ENCODE measurements at regions not wholly inside any gene's neighbourhood (a gene's known extent, or its start where the extent isn't known, plus 50 kb on each side); places are given as distances from the start of the nearest gene placed in this dataset.
A peak's percentile ranks its signal among the peaks of the same experiment; 100 is the strongest.

GRCh38 chr3:88462230-88462629 lies 312.5 kb downstream of the C3orf38 start:
- no peak overlapping the region for H3K27ac ChIP-seq (ENCODE audit: insufficient read depth, low read length)
- no peak overlapping the region for H3K4me3 ChIP-seq (replicated peaks in 1 of 4; ENCODE audit: control extremely low read depth in 1 of 4, insufficient read depth in 1 of 4, low read depth in 3 of 4, low read length in 4 of 4)
- H4K20me1 ChIP-seq (ENCODE audit: control insufficient read depth, extremely low read depth, insufficient read depth, low read length): no peaks in the 10 kb centered on the region
- H3K9me3 ChIP-seq (ENCODE audit: control insufficient read depth, insufficient read depth, low read depth, low read length): no peaks in the 10 kb centered on the region
- H3K9ac ChIP-seq (ENCODE audit: insufficient read depth, low read length): no peak overlapping the region
- peak; percentile 2 to 62 for DNase-seq (ENCODE audit: low read depth in 2 of 2)
- no peaks in the 10 kb centered on the region for H3K4me1 ChIP-seq (ENCODE audit: control insufficient read depth, extremely low read depth, insufficient read depth, low read length)
- H3K79me2 ChIP-seq (ENCODE audit: control insufficient read depth, insufficient read depth, low read length): no peaks in the 10 kb centered on the region
- no peak overlapping the region for H3K4me2 ChIP-seq (ENCODE audit: extremely low read depth, insufficient read depth, low read length)
- TF ChIP-seq CTCF (conservative IDR thresholded peaks at IDR 0.05 in 1 of 2, IDR thresholded peaks at IDR 0.05 in 1 of 2; ENCODE audit: low read depth in 1 of 2, low read length in 2 of 2) (no peak), EZH2 (IDR thresholded peaks at IDR 0.05; ENCODE audit: low read length, missing control alignments) (no peak)
- no peaks in the 10 kb centered on the region for H3K27me3 ChIP-seq (ENCODE audit: control insufficient read depth, insufficient read depth, low read length)
- H3K36me3 ChIP-seq (ENCODE audit: control insufficient read depth, insufficient read depth, low read length): no peaks in the 10 kb centered on the region
- no peak overlapping the region for H2AFZ ChIP-seq (ENCODE audit: low read length)

- Histone ChIP-seq H2AFZ (ENCODE audit: low read length) (no peak overlapping the region), H3K9ac (ENCODE audit: insufficient read depth, low read length) (no peak overlapping the region), H3K4me1 (ENCODE audit: control insufficient read depth, extremely low read depth, insufficient read depth, low read length) (no peaks in the 10 kb centered on the region), H3K36me3 (ENCODE audit: control insufficient read depth, insufficient read depth, low read length) (no peaks in the 10 kb centered on the region), H3K27me3 (ENCODE audit: control insufficient read depth, insufficient read depth, low read length) (no peaks in the 10 kb centered on the region), H4K20me1 (ENCODE audit: control insufficient read depth, extremely low read depth, insufficient read depth, low read length) (no peaks in the 10 kb centered on the region), H3K4me3 (replicated peaks in 1 of 4; ENCODE audit: control extremely low read depth in 1 of 4, insufficient read depth in 1 of 4, low read depth in 3 of 4, low read length in 4 of 4) (no peak overlapping the region), H3K9me3 (ENCODE audit: control insufficient read depth, insufficient read depth, low read depth, low read length) (no peaks in the 10 kb centered on the region), H3K79me2 (ENCODE audit: control insufficient read depth, insufficient read depth, low read length) (no peaks in the 10 kb centered on the region), H3K4me2 (ENCODE audit: extremely low read depth, insufficient read depth, low read length) (no peak overlapping the region), H3K27ac (ENCODE audit: insufficient read depth, low read length) (no peak overlapping the region)
- no peak for DNase-seq (ENCODE audit: low read depth in 2 of 2)
- TF ChIP-seq EZH2 (IDR thresholded peaks at IDR 0.05; ENCODE audit: low read length, missing control alignments) (no peak), CTCF (conservative IDR thresholded peaks at IDR 0.05 in 1 of 2, IDR thresholded peaks at IDR 0.05 in 1 of 2; ENCODE audit: low read depth in 1 of 2, low read length in 2 of 2) (no peak)
These were observed 317.4 kb downstream of the C3orf38 start for GRCh38 chr3:88467191-88467590.

- H3K36me3 ChIP-seq (ENCODE audit: control insufficient read depth, insufficient read depth, low read length): no peaks in the 10 kb centered on the region
- H3K79me2 ChIP-seq (ENCODE audit: control insufficient read depth, insufficient read depth, low read length): no peaks in the 10 kb centered on the region
- TF ChIP-seq CTCF (conservative IDR thresholded peaks at IDR 0.05 in 1 of 2, IDR thresholded peaks at IDR 0.05 in 1 of 2; ENCODE audit: low read depth in 1 of 2, low read length in 2 of 2): no peak
- TF ChIP-seq EZH2 (IDR thresholded peaks at IDR 0.05; ENCODE audit: low read length, missing control alignments): no peak
These were observed 319.5 kb downstream of the C3orf38 start for GRCh38 chr3:88469216-88469615.

More at GRCh38 chr3:88469216-88469615, 319.5 kb downstream of the C3orf38 start:
- H3K4me3 ChIP-seq (replicated peaks in 1 of 4; ENCODE audit: control extremely low read depth in 1 of 4, insufficient read depth in 1 of 4, low read depth in 3 of 4, low read length in 4 of 4): no peak overlapping the region
- no peak overlapping the region for H3K9ac ChIP-seq (ENCODE audit: insufficient read depth, low read length)
- no peak overlapping the region for H2AFZ ChIP-seq (ENCODE audit: low read length)
- H4K20me1 ChIP-seq (ENCODE audit: control insufficient read depth, extremely low read depth, insufficient read depth, low read length): no peaks in the 10 kb centered on the region
- no peak overlapping the region for H3K27ac ChIP-seq (ENCODE audit: insufficient read depth, low read length)
- no peak overlapping the region for H3K4me2 ChIP-seq (ENCODE audit: extremely low read depth, insufficient read depth, low read length)
- peak in 1 of 2 donors; percentile 16 for DNase-seq (ENCODE audit: low read depth in 2 of 2)
- H3K27me3 ChIP-seq (ENCODE audit: control insufficient read depth, insufficient read depth, low read length): no peaks in the 10 kb centered on the region
- H3K9me3 ChIP-seq (ENCODE audit: control insufficient read depth, insufficient read depth, low read depth, low read length): no peaks in the 10 kb centered on the region
- no peaks in the 10 kb centered on the region for H3K4me1 ChIP-seq (ENCODE audit: control insufficient read depth, extremely low read depth, insufficient read depth, low read length)
